ENCODE measurements at regions not wholly inside any gene's neighbourhood (a gene's known extent, or its start where the extent isn't known, plus 50 kb on each side); places are given as distances from the start of the nearest gene placed in this dataset.

DNA sequence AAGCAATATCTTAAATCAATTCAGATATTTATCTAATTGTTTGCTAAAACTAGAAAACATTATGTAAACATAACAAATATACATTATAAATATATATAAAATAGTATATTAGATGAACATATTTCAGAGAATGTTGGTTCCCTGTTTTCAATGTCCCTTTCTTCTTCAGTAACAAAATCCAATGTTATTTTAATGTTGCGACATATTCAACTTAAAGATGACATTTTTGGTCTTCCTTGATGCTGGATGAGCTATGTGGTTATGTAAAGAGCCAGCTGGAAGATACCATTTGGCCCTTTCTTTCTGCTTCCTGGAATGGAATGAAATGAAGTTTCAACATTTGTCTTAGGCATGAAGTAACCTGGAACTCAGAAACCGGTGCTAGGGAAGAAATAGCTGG, 668.1 kb upstream of the CDH6 start:
- Histone ChIP-seq H3K36me3 (replicated peaks in 1 of 2; ENCODE audit: control insufficient read depth in 1 of 2, insufficient read depth in 2 of 2, low read length in 1 of 2) (no peaks in the 10 kb centered on the region), H3K27me3 (ENCODE audit: insufficient read depth) (no peaks in the 10 kb centered on the region), H4K20me1 (ENCODE audit: insufficient read depth) (no peaks in the 10 kb centered on the region), H3K79me2 (ENCODE audit: insufficient read depth) (no peaks in the 10 kb centered on the region), H3K27ac (ENCODE audit: low read depth in 2 of 2, low read length in 1 of 2) (no peak overlapping the region), H3K4me1 (ENCODE audit: control insufficient read depth in 1 of 2, insufficient read depth in 2 of 2, low read depth in 1 of 2, low read length in 1 of 2) (no peaks in the 10 kb centered on the region), H3K4me2 (no peak overlapping the region), H3K9me3 (no peaks in the 10 kb centered on the region), H3K9ac (no peak overlapping the region), H2AFZ (ENCODE audit: low read depth) (no peak overlapping the region), H3K9me2 (no peaks in the 10 kb centered on the region), H3F3A (replicated peaks; ENCODE audit: insufficient read depth) (no peaks in the 10 kb centered on the region), H3K4me3 (ENCODE audit: low read depth in 2 of 2, low read length in 1 of 2) (no peak overlapping the region)
- no peak for DNase-seq
- WGBS (ENCODE audit: low lambda C conversion rate), result 12% methylated on average over 2 of the region's 2 CpGs
- ChIA-PET POLR2A (no interaction called here), CTCF (no interaction called here)
- TF ChIP-seq JUND (IDR thresholded peaks at IDR 0.05) (no peak), SIN3A (IDR thresholded peaks at IDR 0.05; ENCODE audit: borderline replicate concordance, low read depth, low read length) (no peak), EP300 (IDR thresholded peaks at IDR 0.05; ENCODE audit: borderline replicate concordance in 1 of 2, low read depth in 1 of 2, low read length in 1 of 2) (no peak), CHD2 (IDR thresholded peaks at IDR 0.05; ENCODE audit: low read length, partially characterized antibody) (no peak), TCF12 (IDR thresholded peaks at IDR 0.05) (no peak), FOXM1 (IDR thresholded peaks at IDR 0.05; ENCODE audit: low read depth) (no peak), YY1 (IDR thresholded peaks at IDR 0.05; ENCODE audit: low read depth) (no peak), ELF1 (IDR thresholded peaks at IDR 0.05) (no peak), FOSL2 (IDR thresholded peaks at IDR 0.05; ENCODE audit: borderline replicate concordance, low read depth) (no peak), MXI1 (IDR thresholded peaks at IDR 0.05; ENCODE audit: low read depth, low read length) (no peak), TEAD4 (IDR thresholded peaks at IDR 0.05; ENCODE audit: borderline replicate concordance, insufficient read depth) (no peak)
- TF ChIP-seq, protein P1, sequence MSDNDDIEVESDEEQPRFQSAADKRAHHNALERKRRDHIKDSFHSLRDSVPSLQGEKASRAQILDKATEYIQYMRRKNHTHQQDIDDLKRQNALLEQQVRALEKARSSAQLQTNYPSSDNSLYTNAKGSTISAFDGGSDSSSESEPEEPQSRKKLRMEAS (IDR thresholded peaks at IDR 0.05; ENCODE audit: low read depth), result no peak
- TF ChIP-seq, protein P2, sequence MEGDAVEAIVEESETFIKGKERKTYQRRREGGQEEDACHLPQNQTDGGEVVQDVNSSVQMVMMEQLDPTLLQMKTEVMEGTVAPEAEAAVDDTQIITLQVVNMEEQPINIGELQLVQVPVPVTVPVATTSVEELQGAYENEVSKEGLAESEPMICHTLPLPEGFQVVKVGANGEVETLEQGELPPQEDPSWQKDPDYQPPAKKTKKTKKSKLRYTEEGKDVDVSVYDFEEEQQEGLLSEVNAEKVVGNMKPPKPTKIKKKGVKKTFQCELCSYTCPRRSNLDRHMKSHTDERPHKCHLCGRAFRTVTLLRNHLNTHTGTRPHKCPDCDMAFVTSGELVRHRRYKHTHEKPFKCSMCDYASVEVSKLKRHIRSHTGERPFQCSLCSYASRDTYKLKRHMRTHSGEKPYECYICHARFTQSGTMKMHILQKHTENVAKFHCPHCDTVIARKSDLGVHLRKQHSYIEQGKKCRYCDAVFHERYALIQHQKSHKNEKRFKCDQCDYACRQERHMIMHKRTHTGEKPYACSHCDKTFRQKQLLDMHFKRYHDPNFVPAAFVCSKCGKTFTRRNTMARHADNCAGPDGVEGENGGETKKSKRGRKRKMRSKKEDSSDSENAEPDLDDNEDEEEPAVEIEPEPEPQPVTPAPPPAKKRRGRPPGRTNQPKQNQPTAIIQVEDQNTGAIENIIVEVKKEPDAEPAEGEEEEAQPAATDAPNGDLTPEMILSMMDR (IDR thresholded peaks at IDR 0.05), result no peak
- TF ChIP-seq, protein P3, sequence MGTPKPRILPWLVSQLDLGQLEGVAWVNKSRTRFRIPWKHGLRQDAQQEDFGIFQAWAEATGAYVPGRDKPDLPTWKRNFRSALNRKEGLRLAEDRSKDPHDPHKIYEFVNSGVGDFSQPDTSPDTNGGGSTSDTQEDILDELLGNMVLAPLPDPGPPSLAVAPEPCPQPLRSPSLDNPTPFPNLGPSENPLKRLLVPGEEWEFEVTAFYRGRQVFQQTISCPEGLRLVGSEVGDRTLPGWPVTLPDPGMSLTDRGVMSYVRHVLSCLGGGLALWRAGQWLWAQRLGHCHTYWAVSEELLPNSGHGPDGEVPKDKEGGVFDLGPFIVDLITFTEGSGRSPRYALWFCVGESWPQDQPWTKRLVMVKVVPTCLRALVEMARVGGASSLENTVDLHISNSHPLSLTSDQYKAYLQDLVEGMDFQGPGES (IDR thresholded peaks at IDR 0.05; ENCODE audit: low read depth, low read length), result no peak
- TF ChIP-seq, protein P4, sequence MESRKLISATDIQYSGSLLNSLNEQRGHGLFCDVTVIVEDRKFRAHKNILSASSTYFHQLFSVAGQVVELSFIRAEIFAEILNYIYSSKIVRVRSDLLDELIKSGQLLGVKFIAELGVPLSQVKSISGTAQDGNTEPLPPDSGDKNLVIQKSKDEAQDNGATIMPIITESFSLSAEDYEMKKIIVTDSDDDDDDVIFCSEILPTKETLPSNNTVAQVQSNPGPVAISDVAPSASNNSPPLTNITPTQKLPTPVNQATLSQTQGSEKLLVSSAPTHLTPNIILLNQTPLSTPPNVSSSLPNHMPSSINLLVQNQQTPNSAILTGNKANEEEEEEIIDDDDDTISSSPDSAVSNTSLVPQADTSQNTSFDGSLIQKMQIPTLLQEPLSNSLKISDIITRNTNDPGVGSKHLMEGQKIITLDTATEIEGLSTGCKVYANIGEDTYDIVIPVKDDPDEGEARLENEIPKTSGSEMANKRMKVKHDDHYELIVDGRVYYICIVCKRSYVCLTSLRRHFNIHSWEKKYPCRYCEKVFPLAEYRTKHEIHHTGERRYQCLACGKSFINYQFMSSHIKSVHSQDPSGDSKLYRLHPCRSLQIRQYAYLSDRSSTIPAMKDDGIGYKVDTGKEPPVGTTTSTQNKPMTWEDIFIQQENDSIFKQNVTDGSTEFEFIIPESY (IDR thresholded peaks at IDR 0.05; ENCODE audit: borderline replicate concordance, low read depth), result no peak
- TF ChIP-seq, protein P5, sequence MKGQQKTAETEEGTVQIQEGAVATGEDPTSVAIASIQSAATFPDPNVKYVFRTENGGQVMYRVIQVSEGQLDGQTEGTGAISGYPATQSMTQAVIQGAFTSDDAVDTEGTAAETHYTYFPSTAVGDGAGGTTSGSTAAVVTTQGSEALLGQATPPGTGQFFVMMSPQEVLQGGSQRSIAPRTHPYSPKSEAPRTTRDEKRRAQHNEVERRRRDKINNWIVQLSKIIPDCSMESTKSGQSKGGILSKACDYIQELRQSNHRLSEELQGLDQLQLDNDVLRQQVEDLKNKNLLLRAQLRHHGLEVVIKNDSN (IDR thresholded peaks at IDR 0.05; ENCODE audit: borderline replicate concordance, low read depth), result no peak

Data from SK-N-SH (cell line).